GM06990 (cell line): ENCODE measurements at regions not wholly inside any gene's neighbourhood (a gene's known extent, or its start where the extent isn't known, plus 50 kb on each side); places are given as distances from the start of the nearest gene placed in this dataset.
"Not testable (repeated sequence)": the region's sequence is repeated elsewhere in the genome, so short reads cannot be mapped to it uniquely, and the experiment has no call there.

ENCODE experiments used
- DNase-seq: peaks from one replicate; pipeline ENCODE4 v3.0.0-alpha.2; 2011; ENCODE audit not compliant: insufficient read length; ENCODE audit errors: extremely low read depth
- H3K27me3 ChIP-seq: replicated peaks from 2 replicates; pipeline ENCODE4 v1.6.0; 2011; ENCODE audit warnings: low read length; ENCODE audit not compliant: control insufficient read depth, insufficient read depth
- H3K36me3 ChIP-seq: 2 replicates; pipeline ENCODE4 v1.5.1; 2011; ENCODE audit warnings: low read length; ENCODE audit not compliant: control insufficient read depth, insufficient read depth
- H3K4me3 ChIP-seq: replicated peaks from 2 replicates; pipeline ENCODE4 v1.5.1; 2011; ENCODE audit warnings: low read depth, mild to moderate bottlenecking, control low read depth, low read length
- CTCF ChIP-seq: IDR thresholded peaks from 2 replicates; pipeline ENCODE4 v1.5.1; 2011; ENCODE audit warnings: low read length, control low read depth, mild to moderate bottlenecking, inconsistent platforms; ENCODE audit not compliant: insufficient read depth, poor library complexity, severe bottlenecking

- no peak for DNase-seq
- no peaks in the 10 kb centered on the region for H3K36me3 ChIP-seq
- H3K4me3 ChIP-seq = no peak overlapping the region
- H3K27me3 ChIP-seq = no peaks in the 10 kb centered on the region
- no peak for TF ChIP-seq CTCF
Measured at GRCh38 chr11:97756571-97757335, 1264.0 kb upstream of the CNTN5 start.

GRCh38 chr11:97761175-97761574 lies 1259.6 kb upstream of the CNTN5 start:
- Histone ChIP-seq H3K36me3 (no peaks in the 10 kb centered on the region), H3K27me3 (no peaks in the 10 kb centered on the region), H3K4me3 (no peak overlapping the region)
- TF ChIP-seq CTCF = no peak
- DNase-seq = no peak

- no peak for TF ChIP-seq CTCF
- H3K27me3 ChIP-seq = no peaks in the 10 kb centered on the region
- no peaks in the 10 kb centered on the region for H3K36me3 ChIP-seq
- DNase-seq = no peak
- no peak overlapping the region for H3K4me3 ChIP-seq
Measured at GRCh38 chr11:97764193-97764592, 1256.6 kb upstream of the CNTN5 start.

GRCh38 chr11:97764605-97765004 lies 1256.1 kb upstream of the CNTN5 start:
- DNase-seq = no peak

GRCh38 chr11:97770570-97770969 lies 1250.2 kb upstream of the CNTN5 start:
- no peak for TF ChIP-seq CTCF
- Histone ChIP-seq H3K36me3 (no peaks in the 10 kb centered on the region), H3K27me3 (no peaks in the 10 kb centered on the region), H3K4me3 (no peak overlapping the region)
- no peak for DNase-seq

More at GRCh38 chr11:97764605-97765004, 1256.1 kb upstream of the CNTN5 start:
- Histone ChIP-seq H3K27me3 (no peaks in the 10 kb centered on the region), H3K36me3 (no peaks in the 10 kb centered on the region), H3K4me3 (no peak overlapping the region)
- no peak for TF ChIP-seq CTCF

- no peak for DNase-seq
- no peak overlapping the region for H3K4me3 ChIP-seq
- no peak for TF ChIP-seq CTCF
- no peaks in the 10 kb centered on the region for H3K36me3 ChIP-seq
- H3K27me3 ChIP-seq = no peaks in the 10 kb centered on the region
Measured at GRCh38 chr11:97772705-97773104, 1248.0 kb upstream of the CNTN5 start.

GRCh38 chr11:97784388-97784787 lies 1236.4 kb upstream of the CNTN5 start:
- not testable (repeated sequence) for H3K36me3 ChIP-seq, DNase-seq, H3K27me3 ChIP-seq, H3K4me3 ChIP-seq
